ENCODE measurements at regions not wholly inside any gene's neighbourhood (a gene's known extent, or its start where the extent isn't known, plus 50 kb on each side); places are given as distances from the start of the nearest gene placed in this dataset.
"Not testable (repeated sequence)": the region's sequence is repeated elsewhere in the genome, so short reads cannot be mapped to it uniquely, and the experiment has no call there.

- no peak for DNase-seq (ENCODE audit: low spot score)
Measured at GRCh38 chr1:38787041-38787440, 72.5 kb downstream of the RRAGC start.

GRCh38 chr1:38786040-38786436 lies 73.5 kb downstream of the RRAGC start:
- no peak for DNase-seq (ENCODE audit: low spot score)

- no peak for DNase-seq (ENCODE audit: low spot score)
Measured at GRCh38 chr1:38785285-38786039, 74.1 kb downstream of the RRAGC start.

DNA sequence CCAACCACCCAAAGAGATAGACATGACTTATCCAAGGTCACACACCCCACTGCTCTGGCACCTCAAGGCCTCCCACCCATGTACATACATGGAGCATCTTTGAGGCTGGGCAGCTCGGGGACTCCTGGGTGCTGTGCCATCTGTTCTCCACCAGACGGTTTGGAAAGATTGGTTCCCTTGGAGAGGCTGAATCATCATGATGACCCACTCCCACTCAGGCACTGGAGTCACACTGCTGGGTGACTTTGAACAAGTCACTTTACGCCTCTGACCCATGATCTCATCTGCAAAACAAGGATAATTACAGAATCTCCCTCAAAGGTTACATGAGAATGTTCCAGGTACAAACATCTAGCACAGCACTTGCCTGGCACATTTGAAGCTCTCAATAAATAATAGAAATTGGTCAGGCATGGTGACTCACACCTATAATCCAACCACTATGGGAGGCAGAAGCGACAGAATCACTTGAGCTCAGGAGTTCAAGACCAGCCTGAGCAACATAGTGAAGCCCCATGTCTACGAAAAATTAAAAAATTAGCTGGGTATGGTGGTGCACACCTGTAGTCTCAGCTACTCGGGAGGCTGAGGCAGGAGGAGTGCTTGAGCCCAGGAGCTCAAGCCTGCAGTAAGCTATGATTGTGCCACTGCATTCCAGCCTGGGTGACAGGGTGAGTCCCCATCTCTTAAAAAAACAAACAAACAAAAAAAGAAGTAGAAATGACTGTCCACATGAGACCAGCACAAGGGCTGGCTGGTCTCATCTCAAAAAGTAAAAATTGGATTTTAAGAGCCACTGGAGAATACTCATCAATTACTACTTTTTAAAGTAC lies 74.9 kb downstream of the RRAGC start:
- DNase-seq (ENCODE audit: low spot score): no peak

DNA sequence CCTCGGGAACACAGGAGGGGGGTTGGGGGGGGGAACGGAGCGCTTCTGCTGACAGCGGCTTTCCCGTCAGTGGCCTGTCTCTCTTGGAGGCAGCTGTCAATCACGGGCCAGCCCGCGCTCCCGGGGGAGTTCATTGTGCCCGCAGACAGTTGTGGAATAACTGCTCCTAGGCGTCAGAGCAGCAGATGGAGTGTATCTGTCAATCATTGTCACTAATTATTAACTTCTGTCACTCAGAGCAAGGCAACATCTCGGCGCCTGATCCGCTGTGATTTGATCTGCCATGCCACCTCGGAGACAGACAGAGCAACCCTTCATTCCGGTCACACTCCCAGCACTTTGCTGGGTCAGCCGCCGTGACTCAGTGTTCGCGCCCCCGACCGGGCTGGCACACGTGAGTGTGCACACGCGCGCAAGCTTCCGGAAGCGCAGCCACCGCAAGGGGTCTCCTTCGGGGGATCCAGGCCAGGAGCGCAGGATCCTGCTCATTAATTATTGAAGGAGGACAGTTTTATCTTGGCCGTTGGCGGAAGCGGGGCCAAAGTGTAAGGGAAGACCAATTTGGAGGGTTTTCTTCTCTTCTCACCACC lies 75.8 kb downstream of the RRAGC start:
- DNase-seq (ENCODE audit: low spot score): no peak

- DNase-seq (ENCODE audit: low spot score): no peak
Measured at GRCh38 chr1:38781872-38782617, 77.5 kb downstream of the RRAGC start.

DNA sequence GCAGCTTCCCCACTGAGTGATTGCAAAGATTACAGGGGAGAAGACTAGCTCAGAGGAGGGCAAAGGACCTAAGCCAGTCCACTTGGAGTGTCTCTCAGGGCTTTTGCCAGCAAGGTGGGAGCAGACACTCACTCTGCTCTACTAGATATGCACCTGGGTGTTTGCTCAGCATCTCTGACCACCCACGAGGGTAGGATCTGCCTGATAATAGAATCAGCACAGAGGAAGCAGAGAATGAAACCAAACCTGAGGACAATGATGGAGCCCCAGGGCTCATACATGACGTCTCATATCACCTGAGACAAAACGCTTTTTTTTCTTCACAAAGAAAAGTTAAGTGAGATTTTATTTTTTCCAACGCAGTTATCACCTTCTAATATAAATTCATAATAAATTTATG lies 79.4 kb downstream of the RRAGC start:
- DNase-seq (ENCODE audit: low spot score): no peak

DNA sequence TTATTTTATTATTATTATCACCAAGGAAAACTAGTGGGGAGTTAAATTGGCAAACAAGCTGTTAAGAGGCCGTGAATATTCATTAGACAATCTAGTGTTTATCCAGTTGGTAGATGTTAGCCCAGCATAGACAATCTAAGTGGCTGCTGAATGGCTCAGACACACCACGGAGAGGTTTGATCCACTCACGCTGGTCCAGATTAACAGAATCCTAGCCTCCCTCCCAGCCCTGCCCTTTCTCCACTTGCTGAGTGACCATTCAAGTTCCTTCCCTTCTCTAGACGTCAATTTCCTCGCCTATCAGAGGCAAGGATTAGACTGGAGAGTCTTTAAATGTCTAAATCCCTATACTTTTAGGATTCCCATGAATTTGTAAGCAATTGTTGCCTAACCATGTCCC lies 80.1 kb downstream of the RRAGC start:
- no peak for DNase-seq (ENCODE audit: low spot score)

GRCh38 chr1:38778521-38778920 lies 81.1 kb downstream of the RRAGC start:
- no peak for DNase-seq (ENCODE audit: low spot score)

DNA sequence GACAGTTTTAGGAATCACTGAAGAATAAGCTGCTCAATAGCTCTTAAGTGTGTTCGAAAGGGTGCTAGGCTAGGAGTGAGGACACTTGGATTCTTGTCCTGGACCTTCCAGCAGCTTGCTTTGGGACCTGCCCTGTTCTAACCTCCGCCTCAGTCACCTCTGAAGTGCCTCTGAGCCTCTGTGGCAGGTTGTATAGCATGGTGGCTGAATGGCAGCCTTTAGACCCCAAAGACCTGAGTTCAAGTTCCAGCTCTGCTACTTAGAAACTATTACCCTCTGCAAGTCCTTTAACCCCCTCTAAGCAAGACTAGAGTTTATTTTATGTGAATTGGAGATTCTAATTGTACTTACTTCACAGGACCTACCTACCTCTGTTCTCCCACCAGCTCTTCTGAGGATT lies 81.5 kb downstream of the RRAGC start:
- DNase-seq (ENCODE audit: low spot score): no peak

DNA sequence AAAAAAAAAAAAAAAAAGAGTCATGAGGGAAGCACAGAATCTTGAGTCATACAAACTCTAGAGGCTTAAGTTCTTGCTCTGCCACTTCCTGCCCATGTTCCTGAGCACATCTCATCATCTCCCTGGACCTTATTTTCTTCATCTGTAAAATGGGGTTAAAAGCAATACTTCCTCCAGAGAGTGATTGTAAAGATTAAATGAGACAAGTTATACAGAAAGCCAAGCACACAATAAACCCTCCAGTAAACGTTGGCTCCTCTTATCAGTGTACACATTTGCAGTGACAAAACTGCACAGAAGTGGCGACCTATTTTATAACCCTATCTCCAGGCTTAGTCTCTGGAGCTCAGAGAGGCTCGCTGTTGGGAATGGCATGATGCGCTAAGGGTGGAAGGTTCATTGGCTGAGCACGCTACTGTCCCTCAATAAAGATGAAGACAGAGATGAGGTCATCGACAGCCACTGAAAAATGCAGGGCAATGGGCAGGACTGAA lies 82.1 kb downstream of the RRAGC start:
- DNase-seq (ENCODE audit: low spot score): no peak

DNA sequence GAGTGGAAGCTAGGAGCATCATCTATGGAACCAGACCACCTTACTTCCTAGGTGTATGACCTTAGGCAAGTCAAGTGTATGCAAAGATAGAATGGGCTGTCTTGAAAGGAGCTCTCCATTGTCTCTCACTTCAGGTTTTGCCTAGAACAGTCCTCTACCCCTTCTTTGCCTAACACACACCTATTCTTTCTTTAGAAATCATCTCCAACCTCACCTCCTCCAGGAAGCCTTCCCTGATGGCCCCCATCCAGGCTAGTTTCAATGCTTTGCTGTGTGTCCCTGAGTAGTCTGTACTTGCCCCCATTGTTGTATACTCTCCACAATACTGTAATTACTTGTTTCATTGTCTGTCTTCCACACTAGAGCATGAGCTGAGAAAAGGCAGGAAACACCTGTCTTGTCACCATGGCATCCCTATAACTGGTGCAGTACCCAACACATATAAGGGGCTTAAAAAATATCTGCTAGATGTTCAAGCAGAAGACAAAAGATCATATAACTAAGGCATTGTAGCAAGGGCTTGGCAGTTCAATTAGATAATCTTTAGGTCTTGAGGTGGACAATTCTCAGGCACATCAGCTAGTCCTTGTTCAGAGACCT lies 83.0 kb downstream of the RRAGC start:
- no peak for DNase-seq (ENCODE audit: low spot score)

DNA sequence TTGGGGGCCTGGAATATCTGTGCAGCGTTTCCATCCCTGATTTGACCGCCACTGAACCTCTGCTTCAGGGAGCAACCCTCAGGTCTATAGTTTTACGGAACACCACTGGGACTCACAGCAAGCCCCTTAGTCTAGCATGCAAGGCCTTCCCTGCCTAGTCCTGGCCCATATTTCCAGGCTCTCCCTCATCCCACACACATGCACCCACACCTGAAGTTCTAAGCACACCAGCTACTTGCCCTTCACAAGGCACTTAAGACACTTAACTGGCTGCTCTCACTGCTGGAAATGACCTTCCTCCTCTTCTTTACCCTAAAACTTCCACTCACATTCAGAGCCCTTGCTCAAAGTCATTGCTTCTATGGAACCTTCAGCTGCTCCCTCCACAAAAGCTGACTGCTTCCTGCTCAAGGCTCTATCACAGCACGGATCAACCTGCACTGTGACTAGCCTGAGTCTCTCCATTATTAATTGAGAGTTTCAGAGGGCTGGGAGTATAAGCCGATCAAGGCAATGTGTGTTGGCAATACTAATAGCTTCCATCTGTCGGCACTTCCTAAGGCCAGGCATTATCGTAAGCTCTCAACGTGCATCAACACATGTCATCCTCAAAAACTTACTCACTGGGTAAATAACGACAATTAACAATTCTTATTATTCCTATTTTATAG lies 84.3 kb downstream of the RRAGC start:
- DNase-seq (ENCODE audit: low spot score): peak; percentile 78

- no peak for DNase-seq (ENCODE audit: low spot score)
Measured at GRCh38 chr1:38773483-38773882, 86.1 kb downstream of the RRAGC start.

GRCh38 chr1:38772953-38773352 lies 86.6 kb downstream of the RRAGC start:
- no peak for DNase-seq (ENCODE audit: low spot score)

GRCh38 chr1:38772026-38772425 lies 87.5 kb downstream of the RRAGC start:
- no peak for DNase-seq (ENCODE audit: low spot score)

- not testable (repeated sequence) for DNase-seq (ENCODE audit: low spot score)
Measured at GRCh38 chr1:38770516-38771173, 88.9 kb downstream of the RRAGC start.

DNA sequence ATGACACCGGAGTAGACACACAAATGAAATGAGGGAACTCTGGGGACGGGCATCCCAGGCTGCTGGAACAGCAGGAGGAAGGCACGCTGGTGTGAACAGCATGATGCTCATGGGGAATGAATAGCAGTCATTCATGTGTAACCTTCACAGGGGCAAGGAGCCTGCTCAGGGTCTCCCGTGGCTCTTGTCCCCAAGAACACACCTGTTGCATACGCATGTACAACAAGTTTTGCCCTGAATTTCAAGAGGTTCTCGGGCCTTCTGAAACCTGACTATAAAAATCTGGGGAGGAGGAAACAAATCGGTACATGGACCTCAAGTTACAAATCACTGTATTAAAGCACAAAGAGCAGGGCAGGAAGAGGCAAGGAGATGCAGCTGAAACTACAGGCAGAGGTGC lies 93.4 kb downstream of the RRAGC start:
- no peak for DNase-seq (ENCODE audit: low spot score)

DNA sequence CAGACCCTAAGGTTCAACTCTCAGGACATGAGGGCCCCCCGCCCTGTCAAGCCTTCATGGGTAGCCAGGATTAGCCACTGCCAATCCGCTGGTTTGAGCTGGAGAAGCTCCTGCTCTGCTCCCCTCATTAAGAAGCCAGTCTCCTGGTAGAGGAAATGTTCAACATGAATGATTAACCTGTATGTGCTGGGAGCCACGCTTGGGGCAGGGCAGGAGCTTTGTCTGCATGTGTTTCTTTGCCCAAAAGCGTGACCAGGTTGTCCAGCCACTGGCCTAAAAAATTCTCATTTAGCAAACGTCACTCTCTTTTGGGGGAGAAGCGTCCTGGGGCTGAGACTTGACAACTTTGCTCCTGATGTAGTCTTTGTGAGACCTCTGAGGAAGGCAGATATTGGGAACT lies 96.5 kb downstream of the RRAGC start:
- DNase-seq (ENCODE audit: low spot score): no peak

DNA sequence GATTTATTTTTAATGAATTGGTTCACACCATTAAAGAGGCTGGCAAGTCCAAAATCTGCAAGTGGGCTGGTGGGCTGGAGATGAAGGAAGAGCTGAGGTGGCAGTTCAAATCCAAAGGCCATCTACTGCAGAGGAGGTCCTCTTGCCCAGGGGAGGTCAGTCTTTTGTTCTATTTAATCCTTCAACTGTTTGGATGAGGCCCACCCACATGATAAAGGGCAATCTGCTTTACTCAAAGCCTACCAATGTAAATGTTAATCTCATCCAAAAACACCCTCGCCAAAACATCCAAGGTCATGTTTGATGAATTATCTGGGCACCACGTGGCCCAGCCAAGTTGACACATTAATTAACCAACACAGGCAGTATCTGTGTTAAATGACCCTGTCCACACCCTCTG lies 99.0 kb downstream of the RRAGC start:
- no peak for DNase-seq (ENCODE audit: low spot score)

DNA sequence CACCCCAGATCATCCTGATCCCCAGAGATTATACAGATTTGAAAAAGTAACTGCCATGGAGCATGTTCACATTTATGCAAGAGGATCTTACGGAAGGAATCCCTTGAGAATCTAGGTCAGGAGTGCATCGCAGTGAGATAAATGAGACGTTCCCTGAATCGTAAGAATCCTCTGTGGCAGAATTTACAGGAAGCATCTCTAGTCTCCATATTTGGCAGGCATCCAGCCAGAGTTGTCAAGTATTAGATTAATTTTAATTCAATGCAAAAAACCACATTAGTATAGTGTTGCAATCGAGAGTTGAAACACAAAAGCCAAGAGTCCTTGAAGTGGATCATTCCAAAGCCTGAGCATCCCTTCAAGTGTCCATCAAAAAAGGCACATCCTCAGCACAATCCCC lies 100.8 kb downstream of the RRAGC start:
- no peak for DNase-seq (ENCODE audit: low spot score)
